ENCODE measurements at regions not wholly inside any gene's neighbourhood (a gene's known extent, or its start where the extent isn't known, plus 50 kb on each side); places are given as distances from the start of the nearest gene placed in this dataset.

DNA sequence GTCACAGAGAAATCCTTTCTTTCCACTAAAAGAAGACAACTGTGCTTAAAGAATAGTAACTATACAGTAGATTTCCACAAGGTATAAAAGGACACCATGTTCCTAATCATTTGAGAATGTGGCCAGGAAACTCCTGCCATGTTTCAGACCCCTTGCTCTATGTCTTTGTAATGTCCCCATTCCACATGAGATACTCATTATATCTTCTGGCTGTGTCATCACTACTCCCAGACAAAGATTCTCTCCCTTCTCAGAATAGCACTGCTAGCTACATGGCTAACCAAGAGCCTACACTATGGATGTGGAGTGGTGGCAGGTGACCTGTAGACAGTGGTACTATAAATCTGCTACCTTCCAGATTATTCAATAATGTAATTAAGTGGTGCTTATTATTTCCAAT is 218.1 kb upstream of the MCHR2 start:
- no peak overlapping the region for H3K4me3 ChIP-seq
- H3K9me3 ChIP-seq = no peaks in the 10 kb centered on the region
- no peaks in the 10 kb centered on the region for H3K36me3 ChIP-seq
- TF ChIP-seq, protein P1, sequence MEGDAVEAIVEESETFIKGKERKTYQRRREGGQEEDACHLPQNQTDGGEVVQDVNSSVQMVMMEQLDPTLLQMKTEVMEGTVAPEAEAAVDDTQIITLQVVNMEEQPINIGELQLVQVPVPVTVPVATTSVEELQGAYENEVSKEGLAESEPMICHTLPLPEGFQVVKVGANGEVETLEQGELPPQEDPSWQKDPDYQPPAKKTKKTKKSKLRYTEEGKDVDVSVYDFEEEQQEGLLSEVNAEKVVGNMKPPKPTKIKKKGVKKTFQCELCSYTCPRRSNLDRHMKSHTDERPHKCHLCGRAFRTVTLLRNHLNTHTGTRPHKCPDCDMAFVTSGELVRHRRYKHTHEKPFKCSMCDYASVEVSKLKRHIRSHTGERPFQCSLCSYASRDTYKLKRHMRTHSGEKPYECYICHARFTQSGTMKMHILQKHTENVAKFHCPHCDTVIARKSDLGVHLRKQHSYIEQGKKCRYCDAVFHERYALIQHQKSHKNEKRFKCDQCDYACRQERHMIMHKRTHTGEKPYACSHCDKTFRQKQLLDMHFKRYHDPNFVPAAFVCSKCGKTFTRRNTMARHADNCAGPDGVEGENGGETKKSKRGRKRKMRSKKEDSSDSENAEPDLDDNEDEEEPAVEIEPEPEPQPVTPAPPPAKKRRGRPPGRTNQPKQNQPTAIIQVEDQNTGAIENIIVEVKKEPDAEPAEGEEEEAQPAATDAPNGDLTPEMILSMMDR (IDR thresholded peaks at IDR 0.05) = no peak
- no peaks in the 10 kb centered on the region for H3K27me3 ChIP-seq (replicated peaks; ENCODE audit: insufficient read depth)
- ATAC-seq (ENCODE audit: insufficient number of reproducible peaks, low FRiP score, low read depth) (no peak), DNase-seq (ENCODE audit: low spot score) (no peak)
- H3K27ac ChIP-seq = no peak overlapping the region
- H3K4me1 ChIP-seq (ENCODE audit: control insufficient read depth in 1 of 2, low read depth in 2 of 2) = no peaks in the 10 kb centered on the region

DNA sequence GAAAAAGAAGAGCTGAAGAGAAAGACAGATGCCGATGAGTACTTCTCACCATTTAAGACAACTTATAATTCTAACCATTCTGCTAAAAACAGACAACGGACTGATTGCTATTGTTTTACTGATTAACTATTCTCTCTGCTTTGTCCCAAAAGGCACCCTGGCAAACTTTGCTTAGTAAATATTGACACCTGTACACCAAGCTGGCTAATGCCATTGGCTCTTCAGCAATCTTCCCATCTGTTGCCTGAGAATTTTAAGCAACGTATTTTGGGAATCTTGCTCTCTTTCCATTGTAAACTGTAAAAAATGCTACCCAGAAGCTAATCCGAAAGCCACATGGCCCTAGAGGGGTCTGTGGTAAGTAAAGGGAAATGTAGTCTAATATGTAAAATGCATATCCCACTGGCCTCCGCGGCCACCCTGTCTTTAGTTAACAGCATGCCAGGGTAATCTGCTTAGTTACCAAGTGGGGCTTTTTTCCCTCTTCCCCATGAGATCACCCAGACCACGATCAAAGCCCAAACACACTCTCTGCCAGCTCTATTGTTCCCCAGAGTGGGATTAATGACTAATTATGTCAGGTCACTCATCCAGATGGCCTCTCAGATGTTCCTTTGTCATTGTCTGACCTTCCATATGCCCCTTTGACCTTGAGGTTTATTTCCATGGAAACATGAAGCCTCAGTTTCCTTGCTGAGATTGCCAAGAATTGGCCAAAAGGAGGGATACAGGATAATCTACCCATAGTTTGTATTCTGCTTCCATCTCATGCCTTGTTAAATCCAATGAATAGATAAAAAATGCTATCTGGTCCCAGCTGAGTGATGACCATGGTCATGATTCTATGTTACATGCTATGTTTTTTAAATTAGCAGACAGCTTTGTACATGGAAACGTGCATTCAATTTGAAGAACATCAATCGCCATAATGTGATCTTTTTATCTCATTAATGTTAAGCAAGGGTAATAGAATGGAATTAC is 216.4 kb upstream of the MCHR2 start:
- DNase-seq (ENCODE audit: low spot score) (no peak), ATAC-seq (ENCODE audit: insufficient number of reproducible peaks, low FRiP score, low read depth) (no peak)
- no peaks in the 10 kb centered on the region for H3K36me3 ChIP-seq
- no peaks in the 10 kb centered on the region for H3K4me1 ChIP-seq (ENCODE audit: control insufficient read depth in 1 of 2, low read depth in 2 of 2)
- H3K9me3 ChIP-seq = no peaks in the 10 kb centered on the region
- no peak overlapping the region for H3K4me3 ChIP-seq
- H3K27me3 ChIP-seq (replicated peaks; ENCODE audit: insufficient read depth) = no peaks in the 10 kb centered on the region
- no peak overlapping the region for H3K27ac ChIP-seq
- TF ChIP-seq, protein P1 (IDR thresholded peaks at IDR 0.05) = no peak

DNA sequence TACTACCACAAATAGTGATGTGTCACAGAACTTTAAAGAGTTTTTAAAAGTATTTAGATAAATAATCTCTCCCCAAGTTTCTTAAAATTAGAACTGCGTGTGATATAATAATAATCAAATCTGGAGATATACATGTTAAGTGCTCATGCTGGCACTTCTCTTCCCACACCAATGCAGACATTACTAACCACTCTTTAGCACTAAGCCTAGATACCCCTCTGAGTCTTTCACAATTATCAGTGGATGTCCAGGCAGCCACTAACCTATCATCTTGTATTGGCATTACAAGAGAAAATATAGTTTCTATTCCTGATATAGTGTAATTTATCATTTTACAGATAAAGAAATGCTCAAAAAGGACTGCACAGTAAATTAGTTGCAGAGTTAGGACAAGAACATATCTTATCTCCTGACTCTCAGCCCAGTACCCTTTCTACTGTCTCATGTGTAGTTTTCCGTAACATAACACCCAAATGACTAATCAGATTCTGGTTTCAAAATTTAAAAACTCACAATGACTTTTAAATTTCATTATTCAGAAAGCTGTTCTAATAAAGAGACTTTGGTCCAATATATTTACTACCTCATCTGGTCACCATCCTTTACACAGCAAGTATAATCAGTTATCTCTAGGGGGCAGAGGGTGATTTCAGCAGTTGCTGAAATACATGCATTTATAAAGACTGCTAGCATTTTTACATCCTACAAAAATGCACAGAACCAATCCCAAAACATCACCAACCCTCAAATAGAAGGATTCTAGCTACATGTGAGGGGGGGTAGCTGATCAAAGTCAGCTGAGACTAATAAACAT is 215.5 kb upstream of the MCHR2 start:
- ATAC-seq (ENCODE audit: insufficient number of reproducible peaks, low FRiP score, low read depth) (no peak), DNase-seq (ENCODE audit: low spot score) (no peak)
- Histone ChIP-seq H3K27ac (no peak overlapping the region), H3K9me3 (no peaks in the 10 kb centered on the region), H3K4me3 (no peak overlapping the region), H3K36me3 (no peaks in the 10 kb centered on the region), H3K4me1 (ENCODE audit: control insufficient read depth in 1 of 2, low read depth in 2 of 2) (no peaks in the 10 kb centered on the region), H3K27me3 (replicated peaks; ENCODE audit: insufficient read depth) (no peaks in the 10 kb centered on the region)
- TF ChIP-seq, protein P1 (IDR thresholded peaks at IDR 0.05) = no peak

DNA sequence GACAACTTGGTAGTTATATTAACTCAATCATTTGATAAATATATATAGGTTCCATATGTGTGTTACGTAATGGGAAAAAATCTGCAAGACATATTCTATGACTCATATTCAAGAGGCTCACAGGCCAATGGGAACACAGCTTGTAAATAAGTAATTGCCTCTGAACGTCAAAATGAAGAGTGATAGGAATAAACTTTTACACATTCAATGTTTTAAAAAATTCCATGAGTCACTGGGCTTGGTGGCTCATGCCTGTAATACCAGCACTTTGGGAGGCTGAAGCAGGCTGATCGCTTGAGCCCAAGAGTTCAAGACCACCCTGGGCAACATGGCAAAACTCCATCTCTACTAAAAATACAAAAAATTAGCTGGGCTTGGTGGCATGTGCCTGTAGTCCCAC is 209.4 kb upstream of the MCHR2 start:
- no peaks in the 10 kb centered on the region for H3K9me3 ChIP-seq
- H3K27me3 ChIP-seq (replicated peaks; ENCODE audit: insufficient read depth) = no peaks in the 10 kb centered on the region
- no peak overlapping the region for H3K4me3 ChIP-seq
- H3K27ac ChIP-seq = no peak overlapping the region
- DNase-seq (ENCODE audit: low spot score) = no peak
- no peaks in the 10 kb centered on the region for H3K4me1 ChIP-seq (ENCODE audit: control insufficient read depth in 1 of 2, low read depth in 2 of 2)
- ATAC-seq (ENCODE audit: insufficient number of reproducible peaks, low FRiP score, low read depth) = peak; percentile 65
- TF ChIP-seq, protein P1 (IDR thresholded peaks at IDR 0.05) = no peak
- H3K36me3 ChIP-seq = no peaks in the 10 kb centered on the region

Measured in thoracic aorta (tissue), 2 donors.